Stromal cell of bone marrow (primary cell): ENCODE measurements at regions not wholly inside any gene's neighbourhood (a gene's known extent, or its start where the extent isn't known, plus 50 kb on each side); places are given as distances from the start of the nearest gene placed in this dataset.

Experiments
- DNase-seq: peaks from one replicate; pipeline ENCODE4 v3.0.0-alpha.2; 2012; ENCODE audit warnings: low read depth

GRCh38 chr11:134624166-134624920 is 212.3 kb upstream of the B3GAT1 start:
- DNase-seq: no peak

- DNase-seq: no peak
Observed at GRCh38 chr11:134623711-134624110, 211.7 kb upstream of the B3GAT1 start.

- no peak for DNase-seq
Observed at GRCh38 chr11:134622458-134622857, 210.4 kb upstream of the B3GAT1 start.

DNA sequence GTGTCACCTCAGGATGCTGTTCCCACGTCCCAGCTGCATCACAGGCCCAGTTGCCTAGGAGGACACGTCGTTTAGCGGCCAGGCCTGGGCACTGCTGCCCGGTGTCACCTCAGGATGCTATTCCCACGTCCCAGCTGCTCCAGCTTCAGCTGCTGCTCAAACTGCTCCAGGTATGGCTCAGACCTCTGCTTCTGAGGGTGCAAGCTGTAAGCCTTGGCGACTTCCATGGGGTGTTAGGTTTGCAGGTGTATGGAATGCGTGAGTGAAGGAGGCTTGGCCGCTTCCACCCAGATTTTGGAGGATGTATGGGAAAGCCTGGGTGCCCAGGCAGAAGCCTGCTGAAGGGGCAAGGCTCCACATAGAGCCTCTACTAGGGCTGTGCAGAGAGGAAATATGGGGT is 205.3 kb upstream of the B3GAT1 start:
- no peak for DNase-seq

DNA sequence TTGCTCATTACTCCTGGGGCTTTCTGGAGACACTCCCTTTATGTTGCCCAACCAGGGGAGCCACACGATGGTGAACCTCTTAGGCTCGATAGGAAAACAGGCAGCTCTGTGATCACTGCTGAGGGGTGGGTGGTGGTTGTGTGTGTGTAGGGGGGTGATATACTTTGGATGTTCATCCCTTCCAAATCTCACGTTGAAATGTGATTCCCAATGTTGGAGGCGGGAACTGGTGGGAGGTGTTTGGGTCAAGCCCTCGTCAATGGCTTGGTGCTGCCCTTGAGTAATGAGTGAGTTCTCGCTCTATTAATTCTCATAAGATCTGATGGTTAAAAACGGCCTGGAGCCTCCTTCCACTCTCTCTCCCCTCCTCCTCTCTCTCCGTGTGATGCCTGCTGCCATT is 204.0 kb upstream of the B3GAT1 start:
- no peak for DNase-seq

- no peak for DNase-seq
Observed at GRCh38 chr11:134615041-134615615, 203.1 kb upstream of the B3GAT1 start.

DNA sequence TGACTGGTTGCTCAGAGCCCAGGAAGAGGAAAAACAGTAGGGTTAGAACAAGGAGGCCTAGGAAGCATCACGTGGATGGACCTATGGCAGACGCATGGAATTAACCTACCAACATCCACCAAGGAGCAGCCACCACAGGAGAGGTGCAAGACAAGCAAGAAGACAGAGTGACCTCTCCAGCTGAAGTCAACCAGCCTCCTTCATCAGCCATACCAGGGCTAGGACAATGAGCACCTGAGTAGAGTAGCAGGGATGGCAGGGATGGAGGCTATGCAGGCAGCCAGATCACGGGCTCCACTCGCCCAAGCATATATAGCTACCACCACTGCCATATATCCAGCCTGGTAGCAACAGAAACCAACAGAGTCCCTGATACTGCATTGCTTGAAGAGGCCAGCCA is 202.1 kb upstream of the B3GAT1 start:
- no peak for DNase-seq

DNA sequence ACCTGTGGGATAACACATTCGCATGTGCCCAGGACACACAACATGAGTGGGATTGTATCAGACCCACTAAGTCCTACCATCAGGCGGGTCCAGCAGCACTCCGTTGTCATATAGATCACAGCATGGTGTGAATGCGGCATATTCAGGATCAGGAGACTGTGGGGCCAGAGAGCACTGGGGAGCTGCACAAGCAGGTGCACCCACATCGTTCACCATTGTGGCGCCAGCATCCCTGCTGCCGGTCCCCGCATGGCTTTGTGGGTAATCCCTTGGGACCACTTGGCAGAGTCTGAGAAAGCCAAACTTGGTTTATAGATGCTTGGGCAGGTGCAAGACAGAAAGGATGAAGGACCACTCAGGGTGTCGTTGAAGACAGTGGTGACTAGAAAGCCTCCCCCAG is 201.6 kb upstream of the B3GAT1 start:
- no peak for DNase-seq

DNA sequence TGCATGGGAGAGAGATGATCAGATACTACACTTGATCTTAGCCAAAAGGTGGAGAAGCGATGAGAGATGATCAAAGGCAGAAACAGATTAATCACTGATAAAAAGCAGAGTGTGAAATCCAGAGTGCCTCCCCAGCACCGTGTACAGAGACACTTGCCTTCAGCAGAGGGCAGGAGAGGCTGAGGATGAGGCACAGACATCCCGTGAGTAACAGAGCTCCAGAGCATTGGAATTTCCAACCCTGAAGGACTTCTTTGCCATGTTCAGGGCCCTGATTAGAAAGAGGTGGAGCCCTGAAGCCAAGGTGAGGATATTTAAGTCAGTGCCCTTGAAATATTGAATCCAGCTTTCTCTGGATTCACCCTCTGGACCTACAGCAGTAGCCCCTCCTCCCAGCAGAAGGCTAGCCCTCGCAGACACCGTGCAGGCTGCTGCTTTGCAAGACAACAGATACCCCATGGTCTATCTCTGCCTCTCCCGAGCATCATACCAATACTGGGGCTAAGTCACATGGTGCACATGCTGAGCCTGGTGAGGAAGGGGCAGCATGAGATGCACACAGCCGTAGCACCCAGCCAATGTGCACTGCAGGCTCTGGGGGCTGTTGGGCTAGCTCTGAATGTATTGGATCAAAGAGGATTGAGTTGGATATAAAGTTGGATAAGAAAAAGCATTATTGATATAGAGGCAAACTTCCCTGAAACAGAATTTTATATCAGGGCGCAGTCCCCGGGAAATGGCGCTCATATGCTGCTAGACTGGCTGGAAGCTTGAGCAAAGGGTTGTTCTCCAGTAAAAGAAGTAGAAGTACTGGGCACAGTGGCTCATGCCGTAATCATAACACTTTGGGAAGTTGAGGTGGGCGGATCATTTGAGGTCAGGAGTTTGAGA is 200.3 kb upstream of the B3GAT1 start:
- DNase-seq: no peak

- no peak for DNase-seq
Observed at GRCh38 chr11:134611537-134611936, 199.5 kb upstream of the B3GAT1 start.

DNA sequence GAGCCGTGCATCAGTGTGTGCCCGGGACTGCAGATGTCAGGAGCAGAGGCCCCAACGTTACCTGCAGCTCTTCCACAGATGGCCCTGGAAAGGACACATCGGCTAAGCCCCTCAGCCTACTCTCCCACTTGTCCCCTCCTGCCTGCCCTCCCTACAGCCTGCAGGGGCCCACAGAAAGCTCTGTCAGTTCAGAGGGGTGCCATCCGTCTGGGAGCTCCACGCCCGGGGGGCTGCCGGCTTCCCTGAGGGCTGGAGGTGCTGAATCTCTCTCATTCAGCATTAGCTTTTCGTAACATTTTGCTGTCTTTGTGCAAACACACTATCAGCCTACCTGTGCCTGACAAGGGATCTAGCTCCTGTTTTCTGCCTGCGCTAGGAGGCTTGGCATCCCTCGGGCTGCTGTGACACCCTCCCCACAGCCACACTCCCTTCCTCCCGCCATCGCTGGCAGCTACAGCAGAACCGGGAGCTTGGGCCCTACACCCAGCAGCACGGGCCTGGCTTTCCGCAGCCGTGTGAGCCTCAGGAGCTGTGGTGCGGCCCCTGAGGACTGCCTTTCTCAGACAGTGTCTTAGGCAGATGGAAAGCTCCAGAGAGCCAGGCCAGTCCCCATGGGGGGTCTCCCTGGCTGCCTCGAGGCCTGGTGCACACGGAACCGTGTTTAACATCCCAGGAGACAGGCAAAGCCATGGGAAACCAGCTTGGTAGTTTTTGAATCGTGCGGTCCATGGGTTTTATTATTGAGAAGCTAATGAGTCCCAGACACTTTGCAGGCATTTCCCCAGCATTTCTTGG is 198.3 kb upstream of the B3GAT1 start:
- no peak for DNase-seq

DNA sequence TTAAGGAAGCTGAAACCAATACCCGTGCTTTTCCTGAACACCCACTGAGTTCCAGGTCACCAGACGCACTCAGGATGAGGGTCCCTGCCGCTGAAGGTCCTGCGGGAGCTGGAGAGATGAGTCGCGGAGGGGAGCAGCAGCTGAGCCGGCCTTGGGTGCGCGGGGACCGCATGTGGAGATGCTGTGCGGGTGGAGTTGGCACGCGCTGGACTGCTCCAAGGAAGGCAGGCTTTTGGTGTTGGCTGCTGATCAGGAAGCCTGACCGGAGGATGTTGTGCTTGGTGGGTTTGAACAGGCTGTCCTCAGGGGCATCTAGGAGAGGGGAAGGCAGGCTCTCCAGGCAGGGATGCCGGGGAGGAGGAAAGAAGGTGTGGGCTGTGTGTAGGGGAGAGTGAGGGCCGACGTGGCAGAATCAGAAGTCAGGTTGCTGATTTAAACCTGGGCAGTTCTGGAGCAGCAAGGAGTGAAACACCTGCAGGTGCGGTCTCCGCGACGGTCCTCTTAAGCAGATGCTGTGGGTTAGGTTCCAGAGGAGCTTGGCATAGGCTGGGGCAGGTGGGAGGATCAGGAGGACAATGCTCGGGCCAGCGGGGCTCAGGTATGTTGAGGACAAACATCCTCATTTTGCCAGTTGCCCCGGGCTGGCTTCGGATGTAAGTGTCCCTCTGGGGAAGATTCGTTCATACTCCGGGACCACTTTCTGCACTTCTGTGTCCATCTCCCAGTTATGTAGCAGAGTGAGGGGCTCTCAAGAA is 197.5 kb upstream of the B3GAT1 start:
- no peak for DNase-seq

GRCh38 chr11:134607963-134608750 is 196.1 kb upstream of the B3GAT1 start:
- no peak for DNase-seq

DNA sequence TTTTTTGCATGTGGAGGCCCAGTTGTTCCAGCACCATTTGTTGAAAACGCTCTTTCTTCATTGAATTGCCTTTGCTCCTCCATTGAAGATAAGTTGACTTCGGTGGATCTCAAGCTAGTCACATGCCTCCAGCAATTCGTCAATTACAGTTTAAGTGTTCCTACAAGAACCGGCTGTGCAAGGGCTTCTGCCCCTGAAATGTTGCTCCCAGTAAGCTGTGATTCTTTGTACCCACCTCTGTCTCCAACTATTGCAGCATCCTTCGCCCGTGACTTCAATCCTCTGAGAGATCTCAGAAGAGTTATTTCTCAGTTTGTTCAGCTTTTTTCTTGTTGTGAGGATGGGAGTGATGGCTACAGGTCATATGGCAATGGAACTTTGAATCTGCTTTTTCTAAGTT is 194.2 kb upstream of the B3GAT1 start:
- no peak for DNase-seq

GRCh38 chr11:134604886-134605285 is 192.8 kb upstream of the B3GAT1 start:
- DNase-seq: no peak

DNA sequence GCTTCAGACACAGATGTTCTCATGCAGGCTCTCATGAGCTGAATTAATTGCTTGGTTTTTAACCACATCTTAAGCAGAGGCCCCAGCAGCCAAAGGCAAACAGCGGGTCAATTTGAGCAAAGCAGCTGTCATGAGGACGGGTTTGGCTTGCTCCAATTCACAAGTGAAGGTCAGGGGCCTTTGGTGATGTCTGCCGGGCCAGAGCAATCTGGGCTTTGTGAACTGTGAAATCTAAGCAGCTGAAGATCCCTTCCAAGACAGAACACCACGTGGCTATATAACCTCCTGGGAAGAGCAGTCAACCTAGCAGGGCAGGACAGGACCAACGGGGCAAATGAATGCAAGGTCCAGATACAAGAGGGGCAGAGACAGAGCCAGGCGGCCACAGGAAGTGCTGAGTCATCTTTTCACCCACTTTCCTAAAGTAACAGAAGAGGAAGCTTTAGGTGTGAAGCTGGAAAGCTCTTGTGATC is 187.3 kb upstream of the B3GAT1 start:
- no peak for DNase-seq

DNA sequence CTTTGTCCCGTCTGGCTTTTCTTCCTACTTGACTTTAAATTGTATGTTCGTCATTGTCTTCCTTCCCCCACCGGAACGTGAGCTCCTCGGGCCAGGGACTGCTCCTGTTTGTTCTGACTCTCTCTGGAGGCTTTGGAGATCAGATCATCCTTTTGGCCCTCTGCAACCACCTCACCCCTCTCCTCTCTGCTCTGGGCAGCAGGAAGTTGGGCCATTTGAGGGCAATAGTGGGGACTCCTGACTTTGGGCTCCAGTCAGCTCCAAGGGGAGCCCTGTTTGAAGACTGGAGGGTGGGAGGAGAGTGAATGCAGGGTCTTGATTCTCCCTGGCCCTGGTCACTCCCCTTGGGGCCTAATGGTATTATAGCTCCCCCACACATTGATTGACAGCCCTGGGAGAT is 186.3 kb upstream of the B3GAT1 start:
- no peak for DNase-seq

GRCh38 chr11:134597452-134597851 is 185.4 kb upstream of the B3GAT1 start:
- no peak for DNase-seq

- DNase-seq: no peak
Observed at GRCh38 chr11:134596404-134596803, 184.4 kb upstream of the B3GAT1 start.

DNA sequence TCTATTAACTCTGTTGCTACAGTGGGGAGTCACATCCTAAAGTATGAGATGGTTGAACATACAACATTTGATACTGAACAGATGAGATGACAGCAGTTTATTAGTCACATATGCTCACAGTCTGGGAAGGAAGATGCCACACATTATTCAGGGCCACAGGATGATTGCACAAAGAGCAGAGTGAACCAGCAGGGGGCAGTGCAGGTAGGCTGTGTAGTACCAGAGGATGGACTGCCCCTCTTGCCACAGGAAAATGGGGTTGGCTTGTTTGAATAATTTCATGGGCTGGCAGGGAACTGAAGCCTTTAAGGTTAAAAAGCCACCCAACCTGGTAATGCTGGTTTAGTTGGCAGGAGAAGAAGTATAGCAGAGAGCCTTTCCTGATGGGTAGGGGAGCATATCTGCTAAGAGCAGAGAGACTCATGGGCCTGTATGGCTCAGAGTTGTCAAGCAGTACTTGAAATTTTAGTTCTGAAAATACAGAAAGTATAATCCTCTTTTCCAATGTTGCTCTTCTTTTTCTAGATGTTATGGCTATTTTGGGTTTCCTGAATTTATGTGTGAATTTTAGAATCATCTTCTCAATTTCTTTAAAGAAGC is 180.4 kb upstream of the B3GAT1 start:
- no peak for DNase-seq
